Activated CD4-positive, alpha-beta T cell treated with anti-CD3 and anti-CD28 coated beads, Interleukin-2, amount 10 ng/mL, durations not matched to agents 24 days and 14 days (primary cell): ENCODE measurements at regions not wholly inside any gene's neighbourhood (a gene's known extent, or its start where the extent isn't known, plus 50 kb on each side); places are given as distances from the start of the nearest gene placed in this dataset.
"Not testable (repeated sequence)": the region's sequence is repeated elsewhere in the genome, so short reads cannot be mapped to it uniquely, and the experiment has no call there.

Experiments
- DNase-seq: peaks from one replicate; pipeline ENCODE4 v3.0.0; 2022
- H3K27ac Mint-ChIP-seq: one replicate; pipeline ENCODE4 v1.8.0; 2022; ENCODE audit warnings: mild to moderate bottlenecking, mixed read lengths
- H3K27me3 Mint-ChIP-seq: one replicate; pipeline ENCODE4 v1.8.0; 2022; ENCODE audit warnings: mixed read lengths
- H3K36me3 Mint-ChIP-seq: one replicate; pipeline ENCODE4 v1.8.0; 2022; ENCODE audit warnings: low read depth, mild to moderate bottlenecking, mixed read lengths
- H3K4me1 Mint-ChIP-seq: one replicate; pipeline ENCODE4 v1.8.0; 2021; ENCODE audit warnings: mixed read lengths
- H3K4me3 Mint-ChIP-seq: one replicate; pipeline ENCODE4 v1.8.0; 2022; ENCODE audit warnings: mild to moderate bottlenecking, moderate library complexity, mixed read lengths
- H3K9me3 Mint-ChIP-seq: one replicate; pipeline ENCODE4 v1.8.0; 2021; ENCODE audit warnings: mixed read lengths
- intact Hi-C: fragments of 100-400 bp; cut with micrococcal nuclease; formaldehyde crosslinking; loops from one replicate; pipeline ENCODE4 v1.15.1; 2023

DNA sequence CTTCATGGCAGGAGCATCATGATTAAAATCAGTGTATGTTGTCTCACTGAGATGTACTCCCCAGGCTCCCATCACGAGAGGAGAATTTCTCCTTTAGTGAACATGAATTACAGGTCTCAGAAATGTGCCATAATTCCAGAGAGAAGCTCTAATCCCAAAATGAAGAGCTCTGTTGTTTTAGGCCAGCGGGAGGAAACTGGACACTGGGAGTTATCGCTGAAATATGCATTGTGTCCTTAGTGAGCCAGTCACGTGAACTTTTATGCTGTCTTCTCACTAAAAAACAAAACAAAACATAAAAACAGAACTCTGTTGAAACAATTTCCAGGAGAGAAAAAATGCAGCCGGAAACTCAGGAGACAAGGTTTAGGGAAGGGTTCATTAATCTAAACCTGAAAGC lies 315.7 kb upstream of the NT5E start:
- H3K4me3 Mint-ChIP-seq = no peak overlapping the region
- no peaks in the 10 kb centered on the region for H3K36me3 Mint-ChIP-seq
- intact Hi-C loops = no loop called here
- DNase-seq = no peak
- no peak overlapping the region for H3K27ac Mint-ChIP-seq
- H3K27me3 Mint-ChIP-seq = no peaks in the 10 kb centered on the region
- H3K9me3 Mint-ChIP-seq = no peaks in the 10 kb centered on the region
- no peaks in the 10 kb centered on the region for H3K4me1 Mint-ChIP-seq

DNA sequence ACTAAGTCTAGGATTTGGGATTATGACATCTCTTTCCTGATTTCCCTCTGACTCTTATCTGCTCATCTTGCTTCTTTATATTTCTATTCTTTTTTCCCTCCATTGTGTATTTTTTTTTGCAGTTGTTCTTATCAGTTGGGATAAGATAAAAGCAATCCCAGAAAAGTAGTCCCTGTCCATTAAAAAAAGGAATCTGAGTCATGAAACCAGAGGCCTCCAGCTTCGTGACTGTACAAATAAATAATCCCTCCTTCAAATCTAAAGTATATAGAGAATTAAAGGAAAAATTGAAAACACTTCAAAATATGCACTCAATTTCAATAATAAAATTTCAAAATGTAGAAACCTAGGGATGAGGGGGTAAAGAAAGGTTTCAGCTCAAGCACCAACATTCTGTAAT lies 317.8 kb upstream of the NT5E start:
- Mint-ChIP-seq H3K4me1 (no peaks in the 10 kb centered on the region), H3K4me3 (no peak overlapping the region), H3K9me3 (no peaks in the 10 kb centered on the region), H3K27me3 (no peaks in the 10 kb centered on the region), H3K27ac (no peak overlapping the region), H3K36me3 (no peaks in the 10 kb centered on the region)
- intact Hi-C loops = no loop called here
- DNase-seq = no peak

DNA sequence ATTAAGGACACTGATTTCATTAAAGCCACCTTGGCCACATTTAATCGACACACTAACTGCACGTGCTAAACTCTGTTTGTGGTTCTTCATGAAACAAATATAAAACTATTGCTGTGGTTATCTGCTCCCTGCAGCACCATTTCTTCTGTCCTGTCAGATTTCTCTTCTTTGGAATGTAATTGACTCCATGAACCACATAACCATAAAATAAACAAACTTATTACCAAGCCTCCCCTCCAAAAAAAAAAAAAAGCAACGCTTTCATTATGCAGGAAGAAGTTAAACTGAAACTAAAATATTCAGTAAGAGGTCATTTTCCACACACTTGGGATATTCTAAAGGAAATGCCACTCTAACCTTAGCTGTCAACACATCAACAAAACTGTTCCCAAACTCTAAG lies 319.1 kb upstream of the NT5E start:
- H3K4me1 Mint-ChIP-seq = no peaks in the 10 kb centered on the region
- no peaks in the 10 kb centered on the region for H3K9me3 Mint-ChIP-seq
- no peak for DNase-seq
- H3K4me3 Mint-ChIP-seq = no peak overlapping the region
- no peaks in the 10 kb centered on the region for H3K27me3 Mint-ChIP-seq
- H3K27ac Mint-ChIP-seq = no peak overlapping the region
- no peaks in the 10 kb centered on the region for H3K36me3 Mint-ChIP-seq
- intact Hi-C loops = no loop called here

DNA sequence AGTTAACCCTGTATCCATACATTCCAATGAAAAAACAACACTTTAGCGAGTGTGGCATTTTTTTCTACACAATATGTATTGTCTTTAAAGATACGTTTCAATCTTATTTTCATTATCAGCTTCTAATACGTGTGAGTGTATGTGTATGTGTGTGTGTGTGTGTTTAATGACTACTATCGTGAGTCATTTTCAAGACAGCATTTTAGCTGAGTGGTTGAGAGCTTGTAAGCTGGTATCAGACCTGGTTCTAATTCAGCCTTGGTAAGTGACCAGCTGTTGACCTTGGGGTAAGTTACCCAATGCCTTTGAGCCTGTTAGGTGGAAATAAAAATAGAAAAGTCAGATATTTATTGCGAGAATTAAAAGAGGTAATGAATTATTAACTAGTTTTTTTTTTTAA lies 320.0 kb upstream of the NT5E start:
- Mint-ChIP-seq H3K27ac (no peak overlapping the region), H3K27me3 (no peaks in the 10 kb centered on the region), H3K9me3 (no peaks in the 10 kb centered on the region), H3K36me3 (no peaks in the 10 kb centered on the region), H3K4me3 (no peak overlapping the region), H3K4me1 (no peaks in the 10 kb centered on the region)
- no peak for DNase-seq
- intact Hi-C loops = no loop called here

DNA sequence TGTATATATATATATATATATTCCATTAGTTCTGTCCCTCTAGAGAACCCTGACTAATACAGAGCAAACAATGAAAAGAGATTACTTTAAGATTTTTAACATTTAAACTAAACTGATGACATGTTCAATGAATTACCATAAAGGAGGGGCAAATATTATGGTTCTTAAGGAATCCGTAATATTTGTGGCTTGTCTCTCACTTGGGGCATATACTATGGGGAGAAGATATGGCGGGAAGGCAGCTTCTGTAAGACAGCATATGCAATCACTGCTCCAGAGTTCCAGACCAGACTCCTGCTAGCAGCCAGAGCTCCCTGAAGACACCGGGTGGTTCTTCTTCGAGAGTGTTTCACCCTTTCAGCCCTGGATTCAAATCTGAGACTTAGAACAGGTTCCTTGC lies 321.1 kb upstream of the NT5E start:
- H3K4me1 Mint-ChIP-seq = no peaks in the 10 kb centered on the region
- intact Hi-C loops = no loop called here
- H3K4me3 Mint-ChIP-seq = no peak overlapping the region
- no peak overlapping the region for H3K27ac Mint-ChIP-seq
- no peaks in the 10 kb centered on the region for H3K27me3 Mint-ChIP-seq
- H3K36me3 Mint-ChIP-seq = no peaks in the 10 kb centered on the region
- no peak for DNase-seq
- H3K9me3 Mint-ChIP-seq = no peaks in the 10 kb centered on the region

DNA sequence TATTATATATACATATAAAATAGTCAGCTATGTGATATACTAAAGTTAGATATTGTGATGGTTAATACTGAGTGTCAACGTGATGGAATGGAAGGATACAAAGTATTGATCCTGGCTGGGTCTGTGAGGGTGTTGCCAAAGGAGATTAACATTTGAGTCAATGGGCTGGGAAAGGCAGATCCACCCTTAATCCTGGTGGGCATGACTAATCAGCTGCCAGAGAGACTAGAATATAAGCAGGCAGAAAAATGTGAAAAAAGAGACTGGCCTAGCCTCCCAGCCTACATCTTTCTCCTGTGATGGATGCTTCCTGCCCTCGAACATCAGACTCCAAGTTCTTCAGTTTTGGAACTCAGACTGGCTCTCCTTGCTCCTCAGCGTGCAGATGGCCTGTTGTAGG lies 321.6 kb upstream of the NT5E start:
- H3K4me1 Mint-ChIP-seq, H3K4me3 Mint-ChIP-seq, intact Hi-C loops, DNase-seq, H3K9me3 Mint-ChIP-seq, H3K27me3 Mint-ChIP-seq, H3K36me3 Mint-ChIP-seq, H3K27ac Mint-ChIP-seq: not testable (repeated sequence)

DNA sequence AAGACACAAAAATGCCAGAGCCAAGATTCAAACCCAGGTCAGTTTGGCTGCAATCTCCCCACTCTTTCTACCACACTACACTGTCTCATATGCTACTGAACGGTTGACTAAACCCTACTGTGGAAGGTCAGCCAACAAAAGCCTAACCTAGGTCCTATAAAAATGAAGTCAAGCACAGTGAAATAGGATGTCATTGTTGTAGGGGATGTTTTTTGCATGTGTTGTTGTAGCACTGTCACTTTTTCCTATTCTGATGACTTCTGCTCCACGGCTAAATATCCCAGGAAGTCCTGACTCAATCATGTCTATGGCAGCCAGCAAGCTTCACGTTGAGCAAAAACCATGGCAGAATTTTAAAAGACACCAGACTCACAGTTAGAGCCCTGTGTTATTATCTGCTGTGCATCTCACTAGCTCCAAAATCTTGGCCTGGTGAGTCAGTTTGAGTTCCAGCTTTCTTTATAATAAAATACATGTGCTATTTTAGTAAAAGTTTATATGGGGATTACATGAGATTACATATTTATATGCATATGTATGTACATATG lies 322.1 kb upstream of the NT5E start:
- intact Hi-C loops = no loop called here
- H3K27me3 Mint-ChIP-seq = no peaks in the 10 kb centered on the region
- no peaks in the 10 kb centered on the region for H3K36me3 Mint-ChIP-seq
- DNase-seq = no peak
- H3K4me3 Mint-ChIP-seq = no peak overlapping the region
- no peak overlapping the region for H3K27ac Mint-ChIP-seq
- H3K4me1 Mint-ChIP-seq = no peaks in the 10 kb centered on the region
- no peaks in the 10 kb centered on the region for H3K9me3 Mint-ChIP-seq

DNA sequence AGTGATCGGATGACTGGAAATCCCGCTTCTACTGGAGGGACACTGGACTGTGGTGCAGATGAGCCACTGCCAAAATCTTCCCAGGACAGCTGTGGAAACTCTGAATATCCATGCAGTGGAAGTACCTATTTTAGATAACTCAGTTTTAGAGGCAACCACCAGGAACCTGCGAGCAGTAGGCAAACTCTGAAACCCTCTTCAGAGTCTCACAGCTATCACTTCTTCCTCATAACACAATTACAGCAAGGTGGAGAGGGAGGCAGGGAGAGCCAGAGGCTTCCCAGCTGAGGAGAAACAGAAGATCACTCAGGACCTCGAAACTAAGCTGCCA lies 322.8 kb upstream of the NT5E start:
- no peaks in the 10 kb centered on the region for H3K4me1 Mint-ChIP-seq
- no peak overlapping the region for H3K27ac Mint-ChIP-seq
- H3K27me3 Mint-ChIP-seq = no peaks in the 10 kb centered on the region
- no peaks in the 10 kb centered on the region for H3K36me3 Mint-ChIP-seq
- no peak overlapping the region for H3K4me3 Mint-ChIP-seq
- no peak for DNase-seq
- intact Hi-C loops = no loop called here
- no peaks in the 10 kb centered on the region for H3K9me3 Mint-ChIP-seq

DNA sequence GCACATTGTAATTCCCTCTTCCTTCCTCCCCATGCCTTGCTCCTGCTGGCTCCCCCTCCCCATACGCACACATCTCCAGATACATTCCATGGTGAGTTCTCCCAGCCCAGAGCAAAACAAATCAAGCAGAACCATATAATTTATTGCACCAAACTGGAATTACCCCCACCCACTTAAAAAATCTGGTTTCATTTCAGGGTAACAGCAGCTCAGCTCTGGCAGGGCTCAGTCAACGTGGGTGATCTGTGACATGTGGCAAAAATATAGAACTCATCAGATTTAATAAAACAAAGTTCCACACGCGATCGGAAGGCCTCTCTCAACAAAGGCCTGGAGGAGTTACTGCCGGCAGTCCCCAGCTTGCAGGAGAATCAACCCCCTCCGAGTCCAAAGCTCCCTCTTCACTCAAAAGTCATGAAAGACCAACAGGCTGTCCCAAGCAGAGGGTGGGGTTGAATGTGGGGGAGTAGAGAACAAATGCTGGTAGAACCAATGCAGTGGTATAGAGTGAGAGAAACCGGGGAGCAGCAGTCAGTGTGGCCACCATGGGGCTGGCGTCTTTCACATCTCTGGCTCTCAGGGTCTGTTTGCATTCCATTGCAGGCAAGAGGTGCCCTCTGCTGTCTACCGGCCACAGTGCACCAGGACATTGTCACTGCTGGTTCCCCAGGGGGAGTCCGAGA lies 323.3 kb upstream of the NT5E start:
- peak; percentile 57 for DNase-seq
- Mint-ChIP-seq H3K36me3 (no peaks in the 10 kb centered on the region), H3K27me3 (no peaks in the 10 kb centered on the region), H3K4me1 (no peaks in the 10 kb centered on the region), H3K4me3 (no peak overlapping the region), H3K9me3 (no peaks in the 10 kb centered on the region), H3K27ac (no peak overlapping the region)
- intact Hi-C loops = no loop called here

DNA sequence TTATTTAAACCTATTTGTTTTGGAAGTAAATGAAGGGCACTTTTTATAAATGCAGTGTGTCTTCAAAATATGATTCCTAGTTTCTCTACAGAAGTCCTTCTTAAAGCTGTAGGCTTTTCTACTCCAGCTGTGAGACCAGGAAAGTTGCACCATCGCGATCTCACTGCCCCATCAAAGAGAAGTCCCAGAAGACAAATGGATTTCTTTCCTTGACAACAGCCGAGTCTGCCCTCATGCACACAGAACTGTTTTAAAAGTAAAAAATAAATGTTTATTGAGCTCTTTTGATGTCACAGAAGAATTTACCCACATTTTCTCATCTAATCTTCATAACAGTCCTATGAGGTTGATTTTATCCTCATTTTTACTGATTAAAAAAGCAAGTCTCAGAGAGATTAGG lies 324.4 kb upstream of the NT5E start:
- Mint-ChIP-seq H3K9me3 (no peaks in the 10 kb centered on the region), H3K4me1 (no peaks in the 10 kb centered on the region), H3K27ac (no peak overlapping the region), H3K27me3 (no peaks in the 10 kb centered on the region), H3K4me3 (no peak overlapping the region), H3K36me3 (no peaks in the 10 kb centered on the region)
- intact Hi-C loops = no loop called here
- DNase-seq = no peak

DNA sequence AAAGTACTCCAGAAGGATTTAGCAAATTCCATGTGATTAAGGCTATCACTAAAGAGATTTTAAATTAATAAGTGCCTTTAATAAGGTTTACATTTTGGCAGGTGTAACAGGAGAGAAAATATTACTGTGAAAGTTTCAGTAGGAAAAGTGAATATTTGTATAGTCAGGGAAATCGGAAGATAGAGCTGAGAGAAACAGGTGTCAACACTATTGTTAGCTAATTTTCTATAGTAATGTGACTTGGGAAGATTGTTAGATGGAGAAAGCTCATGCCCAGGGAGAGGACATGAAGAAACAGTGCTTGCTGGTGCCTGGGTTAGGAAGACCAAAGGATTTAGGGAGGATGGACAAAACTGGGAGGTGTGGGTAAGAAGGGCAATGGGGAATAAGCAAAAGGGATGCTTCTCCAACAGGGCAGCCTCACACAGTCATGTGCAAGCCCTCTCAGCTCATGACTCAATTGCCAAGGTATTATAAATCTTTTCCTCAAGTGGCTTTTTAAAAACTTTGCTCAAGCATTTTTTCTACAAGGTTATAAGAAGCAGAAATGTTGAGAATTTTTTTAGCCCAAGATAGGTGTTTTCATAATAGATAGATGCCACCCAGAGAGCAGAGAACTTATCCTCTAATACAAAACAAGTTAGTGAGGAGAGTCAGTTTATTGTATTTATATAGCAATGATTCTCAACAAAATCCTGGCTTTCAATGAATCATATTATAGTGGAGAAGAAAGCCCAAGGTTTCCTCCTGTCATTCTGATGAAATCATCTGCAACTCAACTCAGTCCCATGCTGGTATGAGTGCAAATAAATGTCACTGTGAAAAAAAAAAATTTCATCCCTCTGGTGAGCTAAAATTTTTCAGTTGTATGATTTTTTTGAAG lies 325.2 kb upstream of the NT5E start:
- no peaks in the 10 kb centered on the region for H3K27me3 Mint-ChIP-seq
- H3K27ac Mint-ChIP-seq = no peak overlapping the region
- intact Hi-C loops = no loop called here
- H3K4me3 Mint-ChIP-seq = no peak overlapping the region
- H3K36me3 Mint-ChIP-seq = no peaks in the 10 kb centered on the region
- no peaks in the 10 kb centered on the region for H3K9me3 Mint-ChIP-seq
- no peak for DNase-seq
- no peaks in the 10 kb centered on the region for H3K4me1 Mint-ChIP-seq

DNA sequence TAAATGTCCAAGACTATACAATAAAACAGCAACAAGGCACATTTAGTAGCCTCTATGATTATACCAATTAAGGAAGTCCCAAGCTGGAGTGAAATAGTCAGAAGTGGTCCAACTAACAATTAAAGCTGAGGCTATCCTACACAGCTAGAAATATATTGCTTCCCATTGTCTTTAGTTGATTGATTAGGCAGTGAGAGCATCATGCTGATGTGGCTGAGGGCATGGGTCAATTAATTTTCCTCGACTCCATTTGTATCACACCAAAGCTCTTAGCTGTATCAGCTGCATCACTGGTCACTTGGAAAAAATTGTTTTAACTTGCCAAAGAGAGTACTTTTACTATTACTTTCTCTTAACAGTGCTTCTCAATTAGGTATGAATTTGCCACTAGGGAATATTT lies 328.7 kb upstream of the NT5E start:
- no peak for DNase-seq
- Mint-ChIP-seq H3K9me3 (no peaks in the 10 kb centered on the region), H3K36me3 (no peaks in the 10 kb centered on the region), H3K27ac (no peak overlapping the region), H3K4me1 (no peaks in the 10 kb centered on the region), H3K4me3 (no peak overlapping the region), H3K27me3 (no peaks in the 10 kb centered on the region)
- intact Hi-C loops = no loop called here

DNA sequence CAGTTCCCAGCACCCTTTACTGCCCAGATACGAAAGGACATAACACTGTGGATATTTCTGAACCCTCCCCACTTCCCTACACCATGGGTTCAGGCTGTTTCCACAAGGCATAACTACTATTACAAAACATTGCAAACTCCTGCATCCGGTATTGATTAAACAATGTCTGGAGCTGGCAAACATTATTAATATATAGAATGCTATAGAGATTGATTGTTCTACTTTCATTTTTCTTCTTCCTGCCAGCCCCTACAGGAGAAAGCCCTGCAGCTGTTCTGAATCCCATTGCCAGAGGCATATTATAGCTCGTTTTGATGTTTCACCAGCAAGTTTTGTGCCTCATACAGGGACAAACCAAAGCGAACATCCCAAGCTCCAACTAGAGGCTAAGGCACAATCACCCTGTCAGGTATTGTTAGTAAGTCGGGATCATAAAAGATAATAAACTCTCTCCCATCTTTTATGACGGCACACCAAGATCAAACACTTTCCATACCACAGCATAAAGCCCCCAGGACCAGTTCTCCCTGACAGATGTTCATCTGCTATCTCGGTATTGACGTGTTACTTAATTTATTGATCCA lies 331.1 kb upstream of the NT5E start:
- no peaks in the 10 kb centered on the region for H3K4me1 Mint-ChIP-seq
- H3K36me3 Mint-ChIP-seq = no peaks in the 10 kb centered on the region
- intact Hi-C loops = no loop called here
- DNase-seq = no peak
- H3K9me3 Mint-ChIP-seq = no peaks in the 10 kb centered on the region
- no peaks in the 10 kb centered on the region for H3K27me3 Mint-ChIP-seq
- no peak overlapping the region for H3K4me3 Mint-ChIP-seq
- H3K27ac Mint-ChIP-seq = no peak overlapping the region

DNA sequence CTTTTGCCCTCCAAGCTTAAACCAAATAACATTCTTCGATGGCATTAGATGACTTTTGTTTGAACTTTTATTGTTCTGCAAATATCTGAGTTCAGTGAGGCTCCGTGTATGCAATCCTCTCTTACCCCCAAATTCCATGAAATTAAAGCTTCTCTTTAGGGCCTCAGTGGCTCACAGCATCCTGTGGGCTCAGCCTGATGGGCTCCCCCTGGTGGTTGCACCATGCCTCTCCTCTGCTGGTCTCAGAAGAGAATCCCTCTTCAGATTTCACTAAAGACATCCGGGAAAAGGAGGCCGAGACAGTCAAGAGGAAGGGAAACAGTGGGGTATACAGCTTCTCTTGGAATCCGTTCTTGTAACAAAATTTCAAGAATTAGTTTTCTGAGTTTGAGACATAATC lies 331.6 kb upstream of the NT5E start:
- Mint-ChIP-seq H3K4me3 (no peak overlapping the region), H3K36me3 (no peaks in the 10 kb centered on the region), H3K27me3 (no peaks in the 10 kb centered on the region), H3K9me3 (no peaks in the 10 kb centered on the region), H3K27ac (no peak overlapping the region), H3K4me1 (no peaks in the 10 kb centered on the region)
- no peak for DNase-seq
- intact Hi-C loops = no loop called here
